HepG2 (cell line): ENCODE measurements at regions not wholly inside any gene's neighbourhood (a gene's known extent, or its start where the extent isn't known, plus 50 kb on each side); places are given as distances from the start of the nearest gene placed in this dataset.

ENCODE experiments used
- small RNA-seq, 3 experiments: library from RNA; depleted of rRNA; stranded (forward); fragments of <200 nt; gene quantifications; one replicate each; pipeline ENCODE3, GENCODE V24; 2012; ENCODE audit warnings: low read depth in 2 of 3, low replicate concordance in 1 of 3; ENCODE audit not compliant: insufficient read length in 3 of 3, insufficient read depth in 2 of 3

Small RNA genes in the stretch of these regions (small RNA-seq; reads per million reads assigned to genes)
- 0 to 0.33 (median 0) reads per million in 3 experiments for gene RF00002
